ENCODE measurements at regions not wholly inside any gene's neighbourhood (a gene's known extent, or its start where the extent isn't known, plus 50 kb on each side); places are given as distances from the start of the nearest gene placed in this dataset.

DNA sequence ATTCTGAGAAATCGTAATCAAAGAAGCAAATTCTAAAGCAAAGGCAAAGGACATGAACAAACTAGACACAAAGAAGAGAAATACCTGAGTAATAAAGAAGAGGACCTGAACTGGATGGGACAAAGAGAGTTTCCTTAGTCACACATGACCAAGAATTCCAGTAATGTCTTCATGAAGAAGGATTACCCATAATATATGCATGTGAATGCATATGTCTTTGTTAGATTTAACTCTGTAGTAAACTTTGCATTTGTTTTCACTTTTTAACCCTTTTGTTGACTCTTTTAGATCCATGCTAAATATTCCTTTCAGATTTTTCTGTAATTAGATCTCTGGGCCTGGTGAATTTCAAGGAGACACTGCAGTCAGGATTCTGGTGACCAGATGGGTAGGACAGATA lies 279.8 kb downstream of the ARRDC4 start:
- H3K27me3 Mint-ChIP-seq = no peaks in the 10 kb centered on the region
- no peak overlapping the region for H3K4me3 Mint-ChIP-seq
- no peaks in the 10 kb centered on the region for H3K9me3 Mint-ChIP-seq
- no peaks in the 10 kb centered on the region for H3K36me3 Mint-ChIP-seq (ENCODE audit: low read depth)
- no peak overlapping the region for H3K27ac Mint-ChIP-seq
- intact Hi-C loops (cut with micrococcal nuclease) = no loop called here
- H3K4me1 Mint-ChIP-seq (ENCODE audit: low read depth) = no peaks in the 10 kb centered on the region

DNA sequence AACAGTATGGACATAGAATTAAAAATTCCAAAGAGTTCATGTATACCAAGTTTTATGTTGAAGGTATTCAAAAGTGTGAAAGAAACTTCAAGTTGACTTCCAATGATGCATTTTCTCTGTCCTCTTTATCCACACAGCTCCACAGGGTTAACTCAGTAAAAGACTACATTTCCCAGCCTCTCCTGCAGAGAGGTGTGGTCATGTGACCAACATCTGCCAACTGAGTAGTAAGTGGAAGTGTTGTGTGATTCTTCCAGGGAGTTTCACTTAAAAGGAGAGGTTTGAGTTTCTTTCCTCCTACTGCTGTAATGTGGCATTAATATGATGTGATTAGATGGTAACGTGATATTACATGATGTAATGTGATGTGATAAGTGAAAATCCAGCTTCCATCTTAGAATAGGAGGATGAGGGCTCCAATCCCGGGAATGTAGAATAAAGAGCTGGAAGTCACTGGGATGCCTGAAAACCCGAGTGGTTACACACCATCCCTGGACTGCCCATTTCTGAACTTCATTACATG lies 280.6 kb downstream of the ARRDC4 start:
- Mint-ChIP-seq H3K27me3 (no peaks in the 10 kb centered on the region), H3K36me3 (ENCODE audit: low read depth) (no peaks in the 10 kb centered on the region), H3K4me3 (no peak overlapping the region), H3K4me1 (ENCODE audit: low read depth) (no peaks in the 10 kb centered on the region), H3K27ac (no peak overlapping the region), H3K9me3 (no peaks in the 10 kb centered on the region)
- intact Hi-C loops (cut with micrococcal nuclease) = no loop called here

DNA sequence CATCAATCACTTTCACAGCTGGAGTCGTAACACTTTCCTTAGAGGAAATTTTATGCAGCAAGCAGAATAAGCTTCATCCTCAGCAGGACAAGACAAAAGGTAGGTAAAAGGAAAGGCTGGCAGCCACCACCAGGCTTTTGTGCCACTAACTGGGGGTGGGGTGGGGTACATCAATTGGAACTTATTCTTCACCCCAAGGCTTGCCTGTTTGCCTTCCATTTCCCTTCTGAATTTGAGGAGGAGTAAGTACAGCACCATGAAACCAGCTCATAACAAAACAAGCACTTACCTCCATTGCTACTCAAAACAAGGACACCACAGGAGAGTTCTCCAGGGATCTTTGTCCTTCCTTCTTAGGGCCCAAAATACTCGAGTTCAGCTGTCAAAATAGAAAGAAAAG lies 296.8 kb downstream of the ARRDC4 start:
- intact Hi-C loops (cut with micrococcal nuclease) = no loop called here
- Mint-ChIP-seq H3K9me3 (peaks cover 16% of the 10 kb centered on the region), H3K4me3 (no peak overlapping the region), H3K27me3 (no peaks in the 10 kb centered on the region), H3K4me1 (ENCODE audit: low read depth) (no peaks in the 10 kb centered on the region), H3K36me3 (ENCODE audit: low read depth) (no peaks in the 10 kb centered on the region), H3K27ac (no peak overlapping the region)

DNA sequence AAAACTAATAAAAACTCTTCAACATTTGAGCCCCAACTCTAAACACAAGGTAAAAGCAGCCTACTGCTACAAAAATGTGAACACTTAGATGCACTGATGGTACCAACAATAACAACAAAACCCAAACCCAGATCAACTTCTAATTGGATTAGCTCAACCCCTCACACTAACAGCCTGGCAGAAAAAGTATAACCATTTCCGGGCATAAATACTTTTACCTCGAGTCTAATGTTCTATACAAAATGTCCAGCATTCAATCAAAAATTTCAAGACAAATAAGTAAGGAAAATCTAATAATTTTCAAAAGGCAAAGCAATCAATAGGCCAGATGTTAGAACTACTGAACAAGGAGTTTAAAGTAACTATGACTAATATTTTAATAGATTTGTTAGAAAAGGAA lies 303.3 kb downstream of the ARRDC4 start:
- Mint-ChIP-seq H3K4me1 (ENCODE audit: low read depth) (no peaks in the 10 kb centered on the region), H3K9me3 (peaks cover 40% of the 10 kb centered on the region), H3K27me3 (no peaks in the 10 kb centered on the region), H3K27ac (no peak overlapping the region), H3K36me3 (ENCODE audit: low read depth) (no peaks in the 10 kb centered on the region), H3K4me3 (no peak overlapping the region)
- intact Hi-C loops (cut with micrococcal nuclease) = no loop called here

DNA sequence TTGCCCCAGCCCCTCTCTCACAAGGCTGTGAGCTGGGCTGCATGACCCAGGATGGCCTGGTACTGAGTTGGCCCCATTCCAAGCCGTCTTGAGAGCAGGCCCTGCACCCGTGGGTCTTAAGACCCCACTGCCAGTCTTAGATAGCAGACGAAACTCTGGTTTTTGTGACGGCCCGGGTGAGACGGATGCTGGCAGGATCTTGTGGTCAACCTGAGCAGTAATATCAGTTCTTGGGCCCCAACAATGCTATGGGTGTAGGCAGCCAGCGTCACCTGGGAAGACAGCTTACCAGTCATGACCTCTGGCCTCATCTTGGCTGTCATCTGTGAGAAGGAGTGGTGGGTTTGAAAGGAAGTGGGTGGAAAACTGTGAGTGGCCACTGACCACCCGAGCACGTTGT lies 305.8 kb downstream of the ARRDC4 start:
- Mint-ChIP-seq H3K4me1 (ENCODE audit: low read depth) (no peaks in the 10 kb centered on the region), H3K27me3 (no peaks in the 10 kb centered on the region), H3K9me3 (peaks cover 40% of the 10 kb centered on the region), H3K27ac (no peak overlapping the region), H3K36me3 (ENCODE audit: low read depth) (no peaks in the 10 kb centered on the region), H3K4me3 (no peak overlapping the region)
- intact Hi-C loops (cut with micrococcal nuclease) = no loop called here

DNA sequence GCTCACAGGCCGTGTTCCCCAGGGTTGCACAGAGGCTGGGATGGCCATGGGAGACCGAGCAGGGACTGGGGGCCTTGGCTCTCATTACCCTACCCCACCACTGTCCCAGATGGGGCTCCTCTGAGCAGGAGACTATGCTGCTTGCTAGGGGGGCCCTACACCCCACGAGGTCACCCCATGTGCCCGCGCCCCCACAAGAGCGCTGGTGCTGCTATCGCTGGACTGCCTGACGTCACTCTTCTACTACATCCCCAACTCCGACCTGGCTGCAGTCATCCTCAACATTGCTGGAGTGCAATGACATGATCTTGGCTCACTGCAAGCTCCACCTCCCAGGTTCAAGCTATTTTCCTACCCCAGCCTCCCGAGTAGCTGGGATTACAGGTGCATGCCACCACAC lies 307.7 kb downstream of the ARRDC4 start:
- Mint-ChIP-seq H3K4me1 (ENCODE audit: low read depth) (no peaks in the 10 kb centered on the region), H3K9me3 (peaks cover 40% of the 10 kb centered on the region), H3K4me3 (no peak overlapping the region), H3K27me3 (no peaks in the 10 kb centered on the region), H3K27ac (no peak overlapping the region), H3K36me3 (ENCODE audit: low read depth) (no peaks in the 10 kb centered on the region)
- intact Hi-C loops (cut with micrococcal nuclease) = no loop called here

DNA sequence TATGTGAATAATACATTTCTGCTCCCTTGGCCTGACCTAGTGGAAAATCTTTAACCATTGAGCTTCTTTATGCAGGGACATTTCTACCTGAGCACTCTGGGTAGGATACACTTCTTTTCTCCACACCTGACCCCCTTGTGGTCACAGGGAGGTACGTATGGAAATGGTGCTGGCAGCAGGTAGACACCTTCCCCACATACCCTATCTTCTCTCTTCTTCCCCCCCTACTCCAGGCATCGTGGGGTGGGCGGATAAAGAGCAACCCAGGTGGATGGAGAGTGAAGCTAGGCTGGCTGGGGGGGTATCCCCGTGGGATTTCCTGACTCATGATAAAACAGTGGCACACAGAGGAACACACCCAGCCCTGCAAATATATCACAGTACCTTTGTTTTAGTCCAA lies 312.1 kb downstream of the ARRDC4 start:
- Mint-ChIP-seq H3K9me3 (peaks cover 7% of the 10 kb centered on the region), H3K4me1 (ENCODE audit: low read depth) (no peaks in the 10 kb centered on the region), H3K36me3 (ENCODE audit: low read depth) (no peaks in the 10 kb centered on the region), H3K4me3 (no peak overlapping the region), H3K27ac (no peak overlapping the region), H3K27me3 (no peaks in the 10 kb centered on the region)
- intact Hi-C loops (cut with micrococcal nuclease) = no loop called here

DNA sequence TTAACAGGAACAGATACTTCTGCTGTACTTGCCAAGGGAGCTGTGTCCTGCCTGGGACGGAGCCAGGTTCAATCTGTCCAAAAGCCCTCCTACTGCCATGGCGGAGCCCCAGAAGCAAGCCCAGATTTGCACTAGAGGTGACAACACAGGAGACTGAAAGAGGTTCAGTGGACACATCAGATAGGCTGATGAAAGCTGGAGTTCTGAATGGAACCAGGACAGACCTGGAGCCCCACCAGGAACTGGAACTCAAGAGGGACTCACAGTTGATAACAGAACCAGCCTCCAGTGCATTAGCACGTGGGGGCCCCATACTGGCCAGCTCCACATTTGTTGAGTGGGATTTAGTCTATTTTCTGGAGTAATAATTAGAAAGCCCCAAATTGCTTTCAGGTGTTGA lies 315.5 kb downstream of the ARRDC4 start:
- Mint-ChIP-seq H3K27me3 (peaks cover 2% of the 10 kb centered on the region), H3K27ac (no peak overlapping the region), H3K4me3 (no peak overlapping the region), H3K4me1 (ENCODE audit: low read depth) (no peaks in the 10 kb centered on the region), H3K36me3 (ENCODE audit: low read depth) (no peaks in the 10 kb centered on the region), H3K9me3 (no peaks in the 10 kb centered on the region)
- intact Hi-C loops (cut with micrococcal nuclease) = no loop called here

DNA sequence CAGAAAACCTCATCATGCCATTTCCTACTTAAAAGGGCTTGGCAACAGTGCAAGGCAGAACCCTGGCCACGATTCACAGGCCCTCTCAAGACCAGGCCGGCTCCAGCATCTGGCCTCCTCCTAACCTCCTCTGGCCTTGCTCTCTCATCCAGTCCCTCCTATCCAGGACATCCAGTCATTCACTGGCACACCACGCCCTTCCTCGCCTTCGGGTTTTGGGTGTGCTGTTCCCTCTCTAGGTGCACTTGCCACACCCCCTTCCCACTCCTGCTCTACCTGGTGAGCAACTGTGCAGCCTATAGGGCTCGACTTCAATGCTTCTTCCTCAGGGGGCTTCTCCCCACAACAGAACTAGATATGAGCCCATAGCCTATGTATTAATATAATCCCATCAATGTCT lies 317.1 kb downstream of the ARRDC4 start:
- intact Hi-C loops (cut with micrococcal nuclease) = no loop called here

DNA sequence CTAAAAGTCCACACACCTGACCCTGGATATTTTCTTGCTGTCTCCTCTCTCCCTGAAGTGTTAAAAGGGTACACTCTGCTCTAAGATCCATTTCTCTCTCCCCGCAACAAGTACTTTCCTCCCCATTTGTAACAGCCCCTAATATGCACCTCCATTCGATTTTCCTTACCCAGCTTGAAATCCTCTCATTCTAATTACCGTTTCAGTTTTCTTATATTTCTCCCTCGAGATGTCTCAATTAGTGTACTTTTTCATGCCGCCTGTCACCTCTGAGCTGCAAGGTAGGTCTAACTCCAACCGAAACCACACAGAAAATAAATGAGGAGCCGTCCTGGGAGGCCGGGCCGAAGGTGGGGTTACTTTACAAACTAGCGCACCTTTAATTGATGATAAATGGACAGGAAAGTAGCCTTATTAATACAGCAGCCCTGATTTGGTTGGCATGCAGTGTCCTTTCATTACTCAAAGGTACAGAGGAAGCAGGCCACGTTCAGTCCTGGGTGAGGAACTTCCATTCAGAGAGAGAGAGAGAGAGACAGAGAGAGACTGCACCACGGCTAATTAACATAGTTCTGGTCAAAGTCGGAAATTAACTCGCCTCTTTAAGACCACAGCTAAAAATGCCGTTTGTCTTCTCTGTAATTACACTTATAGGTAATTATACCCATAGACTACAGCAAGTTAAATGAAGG lies 319.9 kb downstream of the ARRDC4 start:
- peaks cover 2% of the 10 kb centered on the region for H3K27me3 Mint-ChIP-seq
- no peaks in the 10 kb centered on the region for H3K9me3 Mint-ChIP-seq
- H3K27ac Mint-ChIP-seq = no peak overlapping the region
- no peak overlapping the region for H3K4me3 Mint-ChIP-seq
- intact Hi-C loops (cut with micrococcal nuclease) = no loop called here
- no peaks in the 10 kb centered on the region for H3K4me1 Mint-ChIP-seq (ENCODE audit: low read depth)
- no peaks in the 10 kb centered on the region for H3K36me3 Mint-ChIP-seq (ENCODE audit: low read depth)

More for the DNA sequence above, 317.1 kb downstream of the ARRDC4 start:
- Mint-ChIP-seq H3K4me1 (ENCODE audit: low read depth) (no peaks in the 10 kb centered on the region), H3K36me3 (ENCODE audit: low read depth) (no peaks in the 10 kb centered on the region), H3K27ac (no peak overlapping the region), H3K27me3 (peaks cover 2% of the 10 kb centered on the region), H3K9me3 (no peaks in the 10 kb centered on the region), H3K4me3 (no peak overlapping the region)

DNA sequence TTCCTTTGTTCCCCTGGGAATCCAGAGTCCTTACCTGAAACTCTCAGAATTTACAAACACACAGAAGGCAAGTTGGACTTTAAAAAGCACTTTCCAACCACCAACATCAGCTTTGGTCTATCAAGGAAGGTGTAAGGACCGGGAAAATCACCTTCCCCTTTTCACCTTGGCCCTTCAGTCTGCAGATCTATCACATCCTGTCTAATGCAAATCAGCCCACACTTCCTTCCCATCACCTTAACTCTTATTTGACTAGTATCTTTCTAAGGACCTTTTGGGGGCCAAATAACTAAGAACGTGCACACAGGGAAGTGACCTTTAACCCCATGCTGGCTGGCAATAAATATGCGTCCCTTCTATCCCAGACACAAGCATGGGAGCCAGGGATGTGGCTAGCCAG lies 320.6 kb downstream of the ARRDC4 start:
- Mint-ChIP-seq H3K27ac (no peak overlapping the region), H3K9me3 (no peaks in the 10 kb centered on the region), H3K36me3 (ENCODE audit: low read depth) (no peaks in the 10 kb centered on the region), H3K4me1 (ENCODE audit: low read depth) (no peaks in the 10 kb centered on the region), H3K27me3 (peaks cover 2% of the 10 kb centered on the region), H3K4me3 (no peak overlapping the region)
- intact Hi-C loops (cut with micrococcal nuclease) = no loop called here

DNA sequence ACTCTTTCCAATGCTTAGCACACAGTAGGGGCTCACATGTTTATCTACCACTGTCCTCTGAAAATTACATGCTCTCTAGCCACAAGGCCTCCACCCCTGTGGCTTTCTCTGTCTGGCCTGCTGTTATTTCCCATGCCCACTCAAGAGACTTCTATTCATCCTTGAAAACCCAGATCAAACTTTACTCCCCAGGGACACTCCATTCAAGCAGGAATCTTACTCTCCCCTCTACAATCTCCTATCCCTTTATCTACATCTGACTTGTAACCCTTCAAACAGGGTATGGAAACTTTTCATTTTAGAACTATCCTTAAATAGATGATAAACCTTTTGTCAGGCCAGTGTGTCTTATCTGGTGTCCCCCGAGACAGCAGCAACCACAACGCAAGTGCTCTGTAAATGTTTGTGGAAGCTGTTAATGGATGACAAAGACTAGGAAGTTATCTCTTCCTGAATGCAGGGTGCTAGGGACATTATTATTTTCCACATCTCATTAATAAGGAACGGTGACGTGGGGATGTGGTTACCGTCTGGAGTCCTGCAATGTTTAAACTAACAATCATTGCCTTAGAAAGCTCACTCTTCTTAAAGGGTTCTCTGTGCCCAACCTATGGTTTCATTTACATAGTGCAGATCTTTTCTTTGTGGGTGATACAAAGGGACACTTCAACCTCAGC lies 322.3 kb downstream of the ARRDC4 start:
- Mint-ChIP-seq H3K27me3 (peaks cover 2% of the 10 kb centered on the region), H3K27ac (no peak overlapping the region), H3K36me3 (ENCODE audit: low read depth) (no peaks in the 10 kb centered on the region), H3K4me1 (ENCODE audit: low read depth) (no peaks in the 10 kb centered on the region), H3K4me3 (no peak overlapping the region), H3K9me3 (no peaks in the 10 kb centered on the region)
- intact Hi-C loops (cut with micrococcal nuclease) = no loop called here

DNA sequence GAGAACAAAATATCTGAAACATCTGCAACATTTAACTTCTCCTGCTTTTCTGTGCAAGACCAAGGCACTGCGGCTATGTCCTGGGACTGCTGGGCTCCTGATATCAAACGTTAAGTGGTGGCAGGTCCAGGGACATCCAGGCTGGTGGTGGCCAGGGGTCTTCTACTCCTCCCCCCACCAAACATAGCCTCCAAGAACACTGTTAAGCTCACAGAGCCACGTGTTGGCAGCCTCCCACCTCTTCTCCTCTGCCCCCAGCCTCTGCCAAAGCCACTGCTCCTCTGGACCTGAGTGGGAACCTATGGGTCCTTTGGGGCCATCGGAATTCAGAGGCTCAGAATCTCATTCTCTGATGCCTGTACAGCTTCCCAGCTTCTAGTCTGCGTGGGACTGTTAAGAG lies 325.7 kb downstream of the ARRDC4 start:
- H3K36me3 Mint-ChIP-seq (ENCODE audit: low read depth) = no peaks in the 10 kb centered on the region
- no peak overlapping the region for H3K27ac Mint-ChIP-seq
- H3K4me3 Mint-ChIP-seq = no peak overlapping the region
- H3K27me3 Mint-ChIP-seq = peaks cover 2% of the 10 kb centered on the region
- H3K9me3 Mint-ChIP-seq = no peaks in the 10 kb centered on the region
- no peaks in the 10 kb centered on the region for H3K4me1 Mint-ChIP-seq (ENCODE audit: low read depth)
- intact Hi-C loops (cut with micrococcal nuclease) = no loop called here

DNA sequence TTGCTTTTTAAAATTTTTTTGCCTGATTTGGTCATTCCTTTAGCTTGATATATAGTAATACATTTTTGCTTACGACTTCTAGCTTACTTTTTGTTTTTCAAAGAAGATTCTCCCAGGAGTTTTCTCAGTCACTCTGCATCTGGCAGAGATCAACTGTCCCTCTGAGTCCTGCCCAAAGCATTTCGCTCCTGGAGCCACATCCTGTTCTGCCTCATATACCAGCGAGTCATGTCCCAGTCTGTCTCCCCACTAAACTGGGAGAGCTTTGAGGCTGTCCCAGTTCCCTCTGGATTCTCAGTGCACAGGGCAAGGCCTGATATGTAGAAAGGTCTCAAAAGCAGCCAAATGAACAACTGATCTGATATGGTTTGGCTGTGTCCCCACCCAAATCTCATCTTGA lies 326.3 kb downstream of the ARRDC4 start:
- Mint-ChIP-seq H3K27ac (no peak overlapping the region), H3K4me1 (ENCODE audit: low read depth) (no peaks in the 10 kb centered on the region), H3K4me3 (no peak overlapping the region), H3K27me3 (peaks cover 2% of the 10 kb centered on the region), H3K9me3 (no peaks in the 10 kb centered on the region), H3K36me3 (ENCODE audit: low read depth) (no peaks in the 10 kb centered on the region)
- intact Hi-C loops (cut with micrococcal nuclease) = no loop called here
